ENCODE measurements at regions not wholly inside any gene's neighbourhood (a gene's known extent, or its start where the extent isn't known, plus 50 kb on each side); places are given as distances from the start of the nearest gene placed in this dataset.

DNA sequence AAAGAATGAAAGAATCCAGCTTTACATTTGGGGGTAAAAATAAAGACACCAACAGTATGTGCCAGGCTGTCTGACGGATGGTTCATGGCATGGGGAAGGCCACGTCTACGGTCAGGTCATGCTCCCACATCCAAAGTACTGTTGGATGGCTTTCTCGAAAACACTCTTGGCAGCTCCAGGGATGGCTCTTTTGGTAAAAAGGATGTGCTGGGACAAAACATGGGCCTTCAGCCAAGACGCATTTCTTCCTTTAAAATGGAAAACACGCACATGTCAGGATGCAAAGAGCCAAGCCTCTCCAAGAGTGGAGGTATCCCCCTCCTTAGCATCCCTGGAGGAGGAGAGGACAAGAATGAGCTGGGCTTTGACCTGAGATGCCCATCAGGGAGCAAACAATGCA lies 376.5 kb upstream of the KLHL29 start:
- TF ChIP-seq, protein P1, sequence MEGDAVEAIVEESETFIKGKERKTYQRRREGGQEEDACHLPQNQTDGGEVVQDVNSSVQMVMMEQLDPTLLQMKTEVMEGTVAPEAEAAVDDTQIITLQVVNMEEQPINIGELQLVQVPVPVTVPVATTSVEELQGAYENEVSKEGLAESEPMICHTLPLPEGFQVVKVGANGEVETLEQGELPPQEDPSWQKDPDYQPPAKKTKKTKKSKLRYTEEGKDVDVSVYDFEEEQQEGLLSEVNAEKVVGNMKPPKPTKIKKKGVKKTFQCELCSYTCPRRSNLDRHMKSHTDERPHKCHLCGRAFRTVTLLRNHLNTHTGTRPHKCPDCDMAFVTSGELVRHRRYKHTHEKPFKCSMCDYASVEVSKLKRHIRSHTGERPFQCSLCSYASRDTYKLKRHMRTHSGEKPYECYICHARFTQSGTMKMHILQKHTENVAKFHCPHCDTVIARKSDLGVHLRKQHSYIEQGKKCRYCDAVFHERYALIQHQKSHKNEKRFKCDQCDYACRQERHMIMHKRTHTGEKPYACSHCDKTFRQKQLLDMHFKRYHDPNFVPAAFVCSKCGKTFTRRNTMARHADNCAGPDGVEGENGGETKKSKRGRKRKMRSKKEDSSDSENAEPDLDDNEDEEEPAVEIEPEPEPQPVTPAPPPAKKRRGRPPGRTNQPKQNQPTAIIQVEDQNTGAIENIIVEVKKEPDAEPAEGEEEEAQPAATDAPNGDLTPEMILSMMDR (IDR thresholded peaks at IDR 0.05) = no peak
- no peak for TF ChIP-seq POLR2AphosphoS5 (IDR thresholded peaks at IDR 0.05; ENCODE audit: insufficient read depth in 1 of 2, low read depth in 1 of 2)

Data from vagina (tissue), 2 donors.